ENCODE measurements at regions not wholly inside any gene's neighbourhood (a gene's known extent, or its start where the extent isn't known, plus 50 kb on each side); places are given as distances from the start of the nearest gene placed in this dataset.

- TF ChIP-seq, protein P1, sequence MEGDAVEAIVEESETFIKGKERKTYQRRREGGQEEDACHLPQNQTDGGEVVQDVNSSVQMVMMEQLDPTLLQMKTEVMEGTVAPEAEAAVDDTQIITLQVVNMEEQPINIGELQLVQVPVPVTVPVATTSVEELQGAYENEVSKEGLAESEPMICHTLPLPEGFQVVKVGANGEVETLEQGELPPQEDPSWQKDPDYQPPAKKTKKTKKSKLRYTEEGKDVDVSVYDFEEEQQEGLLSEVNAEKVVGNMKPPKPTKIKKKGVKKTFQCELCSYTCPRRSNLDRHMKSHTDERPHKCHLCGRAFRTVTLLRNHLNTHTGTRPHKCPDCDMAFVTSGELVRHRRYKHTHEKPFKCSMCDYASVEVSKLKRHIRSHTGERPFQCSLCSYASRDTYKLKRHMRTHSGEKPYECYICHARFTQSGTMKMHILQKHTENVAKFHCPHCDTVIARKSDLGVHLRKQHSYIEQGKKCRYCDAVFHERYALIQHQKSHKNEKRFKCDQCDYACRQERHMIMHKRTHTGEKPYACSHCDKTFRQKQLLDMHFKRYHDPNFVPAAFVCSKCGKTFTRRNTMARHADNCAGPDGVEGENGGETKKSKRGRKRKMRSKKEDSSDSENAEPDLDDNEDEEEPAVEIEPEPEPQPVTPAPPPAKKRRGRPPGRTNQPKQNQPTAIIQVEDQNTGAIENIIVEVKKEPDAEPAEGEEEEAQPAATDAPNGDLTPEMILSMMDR (IDR thresholded peaks at IDR 0.05), result no peak
- no peak for TF ChIP-seq POLR2A (IDR thresholded peaks at IDR 0.05)
Measured at GRCh38 chr2:48232351-48232750, 82.1 kb upstream of the FOXN2 start.
